Fibroblast of lung (primary cell): ENCODE measurements at regions not wholly inside any gene's neighbourhood (a gene's known extent, or its start where the extent isn't known, plus 50 kb on each side); places are given as distances from the start of the nearest gene placed in this dataset.

Experiments
- EZH2 ChIP-seq: IDR thresholded peaks from 2 replicates; pipeline ENCODE4 v1.5.1; 2012; ENCODE audit warnings: low read length, control low read depth, mild to moderate bottlenecking; ENCODE audit errors: missing control alignments
- TF ChIP-seq, protein P1 (sequence below), 2 donors: IDR thresholded peaks in 1 of 2; conservative IDR thresholded peaks in 1 of 2; 1 replicate in 1 of 2; 2 replicates in 1 of 2; pipeline ENCODE4 v1.5.1; 2011 to 2012; ENCODE audit warnings: low read length in 2 of 2, control low read depth in 1 of 2, inconsistent platforms in 1 of 2, low read depth in 1 of 2, mild to moderate bottlenecking in 1 of 2

DNA sequence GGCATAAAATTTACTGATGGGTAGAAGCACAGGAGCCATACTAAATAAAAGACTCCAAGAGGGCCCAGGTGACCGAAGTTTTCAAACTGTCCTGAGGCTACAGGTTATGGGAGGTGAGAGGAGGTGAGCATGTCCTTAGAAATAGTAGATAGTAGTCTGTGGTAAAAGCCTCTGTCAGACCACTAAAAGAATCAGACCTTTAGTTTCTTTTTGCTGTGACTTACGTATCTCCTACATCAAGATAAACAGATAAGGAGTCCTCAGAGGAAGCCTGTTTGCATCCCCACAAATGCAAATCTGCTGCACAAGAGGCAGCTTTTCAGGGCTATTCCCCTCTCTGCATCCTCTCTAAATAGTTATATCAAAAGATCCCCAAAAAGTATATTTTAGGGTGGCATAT, 711.6 kb upstream of the SLITRK6 start:
- TF ChIP-seq, protein P1, sequence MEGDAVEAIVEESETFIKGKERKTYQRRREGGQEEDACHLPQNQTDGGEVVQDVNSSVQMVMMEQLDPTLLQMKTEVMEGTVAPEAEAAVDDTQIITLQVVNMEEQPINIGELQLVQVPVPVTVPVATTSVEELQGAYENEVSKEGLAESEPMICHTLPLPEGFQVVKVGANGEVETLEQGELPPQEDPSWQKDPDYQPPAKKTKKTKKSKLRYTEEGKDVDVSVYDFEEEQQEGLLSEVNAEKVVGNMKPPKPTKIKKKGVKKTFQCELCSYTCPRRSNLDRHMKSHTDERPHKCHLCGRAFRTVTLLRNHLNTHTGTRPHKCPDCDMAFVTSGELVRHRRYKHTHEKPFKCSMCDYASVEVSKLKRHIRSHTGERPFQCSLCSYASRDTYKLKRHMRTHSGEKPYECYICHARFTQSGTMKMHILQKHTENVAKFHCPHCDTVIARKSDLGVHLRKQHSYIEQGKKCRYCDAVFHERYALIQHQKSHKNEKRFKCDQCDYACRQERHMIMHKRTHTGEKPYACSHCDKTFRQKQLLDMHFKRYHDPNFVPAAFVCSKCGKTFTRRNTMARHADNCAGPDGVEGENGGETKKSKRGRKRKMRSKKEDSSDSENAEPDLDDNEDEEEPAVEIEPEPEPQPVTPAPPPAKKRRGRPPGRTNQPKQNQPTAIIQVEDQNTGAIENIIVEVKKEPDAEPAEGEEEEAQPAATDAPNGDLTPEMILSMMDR (conservative IDR thresholded peaks at IDR 0.05 in 1 of 2, IDR thresholded peaks at IDR 0.05 in 1 of 2; ENCODE audit: low read depth in 1 of 2, low read length in 2 of 2): no peak
- TF ChIP-seq EZH2: no peak
